NCI-H1694 (cell line): ENCODE measurements at regions not wholly inside any gene's neighbourhood (a gene's known extent, or its start where the extent isn't known, plus 50 kb on each side); places are given as distances from the start of the nearest gene placed in this dataset.

Experiments used
- DNase-seq: peaks from one replicate; lab custom pipeline; 2025; lab: John Stamatoyannopoulos, UW

- peak; percentile 72 for DNase-seq
Observed at GRCh38 chr13:99436686-99437416, 64.4 kb upstream of the TM9SF2 start.

GRCh38 chr13:99439048-99439447, 62.2 kb upstream of the TM9SF2 start:
- DNase-seq, result no peak

GRCh38 chr13:99439850-99440604, 61.2 kb upstream of the TM9SF2 start:
- DNase-seq, result no peak

GRCh38 chr13:99442273-99442895, 58.9 kb upstream of the TM9SF2 start:
- peak; percentile 70 for DNase-seq

- no peak for DNase-seq
Observed at GRCh38 chr13:99446242-99446641, 55.0 kb upstream of the TM9SF2 start.

- DNase-seq, result no peak
Observed at GRCh38 chr13:99448546-99448945, 52.7 kb upstream of the TM9SF2 start.

- no peak for DNase-seq
Observed at GRCh38 chr13:99450416-99450815, 50.9 kb upstream of the TM9SF2 start.
